GM12878 (cell line): ENCODE measurements at regions not wholly inside any gene's neighbourhood (a gene's known extent, or its start where the extent isn't known, plus 50 kb on each side); places are given as distances from the start of the nearest gene placed in this dataset.

Experiments used
- ATAC-seq: fragments of 200-7000 bp; cut with Tn5 transposase; 3 replicates; pipeline ENCODE4 v1.9.1; 2020; ENCODE audit warnings: mild to moderate bottlenecking, moderate library complexity
- BruUV-seq: library from RNA; stranded (reverse); fragments of 400-500 nt; replicated peaks from 2 replicates; lab custom pipeline; 2021; lab: Mats Ljungman, UMichigan
- CTCF ChIA-PET: fragments of 300-600 bp; sonication (Branson Sonifier 250); formaldehyde crosslinking; extraction: SDS; loops from one replicate; lab custom pipeline; 2021; ENCODE audit warnings: inconsistent platforms; lab: Yijun Ruan, JAX
- POLR2A ChIA-PET: fragments of 350-600 bp; formaldehyde crosslinking; extraction: SDS; loops from one replicate; lab custom pipeline; 2021; ENCODE audit warnings: inconsistent platforms; lab: Charles Lee
- RAD21 ChIA-PET: fragments of 300-600 bp; sonication (Branson Sonifier 250); formaldehyde crosslinking; loops from one replicate; lab custom pipeline; 2023; ENCODE audit warnings: antibody characterized with exemption; ENCODE audit not compliant: unreplicated experiment; lab: Charles Lee
- SMC1A ChIA-PET: fragments of 300-600 bp; sonication (Branson Sonifier 250); formaldehyde crosslinking; loops from one replicate; lab custom pipeline; 2023; ENCODE audit not compliant: unreplicated experiment, uncharacterized antibody; lab: Charles Lee
- DNase-seq: peaks from one replicate; pipeline ENCODE4 v3.0.0-alpha.2; 2011; ENCODE audit warnings: low read depth, low spot score
- FAIRE-seq: peaks from 3 replicates; lab custom pipeline; 2011; peaks lifted over from hg19 to GRCh38; lab: Jason Lieb, UNC
- H2AFZ ChIP-seq: 2 replicates; pipeline ENCODE4 v1.6.0; 2011; ENCODE audit warnings: low read depth, low read length, control low read depth; ENCODE audit not compliant: control insufficient read depth
- H3K27ac ChIP-seq: 2 replicates; pipeline ENCODE4 v1.5.1; 2011; ENCODE audit warnings: control low read depth; ENCODE audit not compliant: control insufficient read depth, insufficient read depth
- H3K27me3 ChIP-seq, 2 experiments: replicated peaks in 1 of 2; 2 replicates each; pipeline versions ENCODE4 v1.6.0 to v1.6.1; 2011; ENCODE audit warnings: low read length in 1 of 2; ENCODE audit not compliant: control insufficient read depth in 2 of 2, insufficient read depth in 2 of 2
- H3K36me3 ChIP-seq, 2 experiments: 2 replicates each; pipeline ENCODE4 v1.5.1; 2011; ENCODE audit warnings: low read length in 1 of 2; ENCODE audit not compliant: control insufficient read depth in 2 of 2, insufficient read depth in 2 of 2
- H3K4me1 ChIP-seq: 2 replicates; pipeline ENCODE4 v1.6.1; 2011; ENCODE audit warnings: mild to moderate bottlenecking, low read length, moderate library complexity, mixed read lengths; ENCODE audit not compliant: control insufficient read depth, insufficient read depth
- H3K4me2 ChIP-seq: 2 replicates; pipeline ENCODE4 v1.6.0; 2011; ENCODE audit warnings: control low read depth; ENCODE audit not compliant: control insufficient read depth, insufficient read depth
- H3K4me3 ChIP-seq: fragments of 200-600 bp; sonication (generic); 2 replicates; pipeline ENCODE4 v1.5.1; 2016
- H3K79me2 ChIP-seq: 2 replicates; pipeline ENCODE4 v1.6.0; 2011; ENCODE audit warnings: low read length; ENCODE audit not compliant: control insufficient read depth, insufficient read depth
- H3K9ac ChIP-seq: 2 replicates; pipeline ENCODE4 v1.8.0; 2011; ENCODE audit warnings: low read length, control low read depth, mixed read lengths; ENCODE audit not compliant: control insufficient read depth, insufficient read depth
- H3K9me3 ChIP-seq: replicated peaks from 3 replicates; pipeline ENCODE4 v1.5.1; 2011; ENCODE audit warnings: mild to moderate bottlenecking, low read length; ENCODE audit not compliant: control insufficient read depth, insufficient read depth
- H4K20me1 ChIP-seq: 2 replicates; pipeline ENCODE4 v1.6.0; 2011; ENCODE audit not compliant: control insufficient read depth, insufficient read depth
- CEBPB ChIP-seq, 2 experiments: fragments of 150-350 bp in 1 of 2; IDR thresholded peaks; 2 replicates each; pipeline ENCODE4 v1.6.1; 2012 to 2014; ENCODE audit warnings: low read depth in 2 of 2, low read length in 2 of 2, borderline replicate concordance in 1 of 2, inconsistent platforms in 1 of 2
- EZH2 ChIP-seq: IDR thresholded peaks from 2 replicates; pipeline ENCODE4 v1.6.1; 2012; ENCODE audit warnings: low read depth, mild to moderate bottlenecking, control low read depth, inconsistent platforms, low read length, borderline replicate concordance; ENCODE audit not compliant: control insufficient read depth
- NFIC ChIP-seq: IDR thresholded peaks from 2 replicates; pipeline ENCODE4 v1.6.1; 2012; ENCODE audit warnings: low read depth, mild to moderate bottlenecking, inconsistent platforms, low read length, moderate library complexity
- NR2C2 ChIP-seq: IDR thresholded peaks from 2 replicates; pipeline ENCODE4 v1.6.1; 2011; ENCODE audit warnings: borderline replicate concordance, low read depth; ENCODE audit not compliant: control insufficient read depth, insufficient read length
- POLR2AphosphoS2 ChIP-seq: IDR thresholded peaks from 2 replicates; pipeline ENCODE4 v1.6.1; 2011; ENCODE audit warnings: low read depth, mild to moderate bottlenecking, low read length, improper control_type of control experiment, moderate library complexity
- POLR2AphosphoS5 ChIP-seq: IDR thresholded peaks from 2 replicates; pipeline ENCODE4 v1.6.1; 2011; ENCODE audit warnings: mild to moderate bottlenecking, low read length, inconsistent platforms
- POU2F2 ChIP-seq: IDR thresholded peaks from 3 replicates; pipeline ENCODE4 v1.6.1; 2011; ENCODE audit warnings: low read depth, mild to moderate bottlenecking, low read length, borderline replicate concordance
- RELA ChIP-seq: fragments of 450-650 bp; IDR thresholded peaks from 2 replicates; pipeline ENCODE4 v1.8.0; 2014; ENCODE audit warnings: borderline replicate concordance; ENCODE audit not compliant: partially characterized antibody
- SREBF2 ChIP-seq: IDR thresholded peaks from 2 replicates; pipeline ENCODE4 v1.6.1; 2012; ENCODE audit warnings: mild to moderate bottlenecking, low read length
- SRF ChIP-seq, 2 experiments: IDR thresholded peaks; 2 replicates each; pipeline ENCODE4 v1.6.1; 2011; ENCODE audit warnings: low read depth in 2 of 2, low read length in 2 of 2, mild to moderate bottlenecking in 1 of 2, moderate library complexity in 1 of 2
- WGBS: methylation state at CpG from one replicate; pipeline ENCODE4 v1.1.6; 2016; ENCODE audit warnings: low lambda C conversion rate; ENCODE audit not compliant: insufficient replicate concordance, insufficient coverage; ENCODE audit errors: missing lambda C conversion rate; 5-methylcytosine and 5-hydroxymethylcytosine counted together
- in situ Hi-C: fragments of 300-500 bp; cut with MboI; formaldehyde crosslinking; loops from 9 replicates; pipeline ENCODE4 v1.14.3; 2018; ENCODE audit warnings: mixed read lengths
- intact Hi-C: fragments of 100-400 bp; cut with micrococcal nuclease; formaldehyde crosslinking; loops from one replicate; pipeline ENCODE4 v1.14.2; 2022; ENCODE audit not compliant: unreplicated experiment
- TF ChIP-seq, protein P1 (sequence below): IDR thresholded peaks from 2 replicates; pipeline ENCODE4 v1.6.1; 2011; ENCODE audit warnings: low read depth, mild to moderate bottlenecking, low read length, moderate library complexity, borderline replicate concordance; ENCODE audit errors: extremely low read depth
- TF ChIP-seq, protein P2 (sequence below): fragments of 150-350 bp; IDR thresholded peaks from 2 replicates; pipeline ENCODE4 v1.6.1; 2016; ENCODE audit warnings: low read depth, low read length
- TF ChIP-seq, protein P3 (sequence below), 3 experiments: IDR thresholded peaks in 2 of 3; conservative IDR thresholded peaks in 1 of 3; 2 replicates each; pipeline ENCODE4 v1.5.1; 2011; ENCODE audit warnings: low read depth in 3 of 3, low read length in 3 of 3, mild to moderate bottlenecking in 3 of 3, control low read depth in 2 of 3, moderate library complexity in 2 of 3, inconsistent platforms in 1 of 3, mixed read lengths in 1 of 3; ENCODE audit not compliant: control insufficient read depth in 2 of 3, insufficient read depth in 1 of 3; ENCODE audit errors: extremely low read depth in 1 of 3

DNA sequence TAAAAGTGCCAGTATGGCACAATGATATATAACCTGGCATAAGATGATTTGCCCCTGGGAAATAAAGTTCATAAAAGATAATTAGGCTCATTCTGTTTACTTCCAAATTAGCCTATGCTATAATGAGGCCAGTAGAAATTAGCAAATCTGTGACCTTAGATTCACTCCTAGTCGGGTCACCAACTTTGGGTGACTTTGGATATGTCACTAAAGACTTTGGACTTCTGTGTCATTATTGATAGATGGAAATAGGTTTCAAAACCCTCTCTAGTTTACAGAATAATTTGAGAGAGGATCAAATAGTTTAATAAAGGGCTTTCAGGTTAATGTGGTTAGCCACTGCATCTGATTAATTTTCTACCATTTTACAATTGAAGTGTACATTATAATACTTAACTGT lies 1869.3 kb upstream of the FLRT2 start:
- ChIA-PET SMC1A (no interaction called here), RAD21 (no interaction called here), POLR2A (no interaction called here), CTCF (no interaction called here)
- intact Hi-C loops (no loop called here), in situ Hi-C loops (no loop called here)
- TF ChIP-seq POU2F2 (no peak), SRF (IDR thresholded peaks at IDR 0.05; ENCODE audit: low read depth in 2 of 2, low read length in 2 of 2) (no peak), NFIC (no peak), POLR2AphosphoS2 (no peak), NR2C2 (no peak), RELA (no peak), POLR2AphosphoS5 (no peak), CEBPB (IDR thresholded peaks at IDR 0.05; ENCODE audit: borderline replicate concordance in 1 of 2, low read depth in 2 of 2, low read length in 2 of 2) (no peak), EZH2 (no peak), SREBF2 (no peak)
- TF ChIP-seq, protein P1, sequence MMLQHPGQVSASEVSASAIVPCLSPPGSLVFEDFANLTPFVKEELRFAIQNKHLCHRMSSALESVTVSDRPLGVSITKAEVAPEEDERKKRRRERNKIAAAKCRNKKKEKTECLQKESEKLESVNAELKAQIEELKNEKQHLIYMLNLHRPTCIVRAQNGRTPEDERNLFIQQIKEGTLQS: no peak
- TF ChIP-seq, protein P2, sequence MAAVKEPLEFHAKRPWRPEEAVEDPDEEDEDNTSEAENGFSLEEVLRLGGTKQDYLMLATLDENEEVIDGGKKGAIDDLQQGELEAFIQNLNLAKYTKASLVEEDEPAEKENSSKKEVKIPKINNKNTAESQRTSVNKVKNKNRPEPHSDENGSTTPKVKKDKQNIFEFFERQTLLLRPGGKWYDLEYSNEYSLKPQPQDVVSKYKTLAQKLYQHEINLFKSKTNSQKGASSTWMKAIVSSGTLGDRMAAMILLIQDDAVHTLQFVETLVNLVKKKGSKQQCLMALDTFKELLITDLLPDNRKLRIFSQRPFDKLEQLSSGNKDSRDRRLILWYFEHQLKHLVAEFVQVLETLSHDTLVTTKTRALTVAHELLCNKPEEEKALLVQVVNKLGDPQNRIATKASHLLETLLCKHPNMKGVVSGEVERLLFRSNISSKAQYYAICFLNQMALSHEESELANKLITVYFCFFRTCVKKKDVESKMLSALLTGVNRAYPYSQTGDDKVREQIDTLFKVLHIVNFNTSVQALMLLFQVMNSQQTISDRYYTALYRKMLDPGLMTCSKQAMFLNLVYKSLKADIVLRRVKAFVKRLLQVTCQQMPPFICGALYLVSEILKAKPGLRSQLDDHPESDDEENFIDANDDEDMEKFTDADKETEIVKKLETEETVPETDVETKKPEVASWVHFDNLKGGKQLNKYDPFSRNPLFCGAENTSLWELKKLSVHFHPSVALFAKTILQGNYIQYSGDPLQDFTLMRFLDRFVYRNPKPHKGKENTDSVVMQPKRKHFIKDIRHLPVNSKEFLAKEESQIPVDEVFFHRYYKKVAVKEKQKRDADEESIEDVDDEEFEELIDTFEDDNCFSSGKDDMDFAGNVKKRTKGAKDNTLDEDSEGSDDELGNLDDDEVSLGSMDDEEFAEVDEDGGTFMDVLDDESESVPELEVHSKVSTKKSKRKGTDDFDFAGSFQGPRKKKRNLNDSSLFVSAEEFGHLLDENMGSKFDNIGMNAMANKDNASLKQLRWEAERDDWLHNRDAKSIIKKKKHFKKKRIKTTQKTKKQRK: no peak
- TF ChIP-seq, protein P3, sequence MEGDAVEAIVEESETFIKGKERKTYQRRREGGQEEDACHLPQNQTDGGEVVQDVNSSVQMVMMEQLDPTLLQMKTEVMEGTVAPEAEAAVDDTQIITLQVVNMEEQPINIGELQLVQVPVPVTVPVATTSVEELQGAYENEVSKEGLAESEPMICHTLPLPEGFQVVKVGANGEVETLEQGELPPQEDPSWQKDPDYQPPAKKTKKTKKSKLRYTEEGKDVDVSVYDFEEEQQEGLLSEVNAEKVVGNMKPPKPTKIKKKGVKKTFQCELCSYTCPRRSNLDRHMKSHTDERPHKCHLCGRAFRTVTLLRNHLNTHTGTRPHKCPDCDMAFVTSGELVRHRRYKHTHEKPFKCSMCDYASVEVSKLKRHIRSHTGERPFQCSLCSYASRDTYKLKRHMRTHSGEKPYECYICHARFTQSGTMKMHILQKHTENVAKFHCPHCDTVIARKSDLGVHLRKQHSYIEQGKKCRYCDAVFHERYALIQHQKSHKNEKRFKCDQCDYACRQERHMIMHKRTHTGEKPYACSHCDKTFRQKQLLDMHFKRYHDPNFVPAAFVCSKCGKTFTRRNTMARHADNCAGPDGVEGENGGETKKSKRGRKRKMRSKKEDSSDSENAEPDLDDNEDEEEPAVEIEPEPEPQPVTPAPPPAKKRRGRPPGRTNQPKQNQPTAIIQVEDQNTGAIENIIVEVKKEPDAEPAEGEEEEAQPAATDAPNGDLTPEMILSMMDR (IDR thresholded peaks at IDR 0.05 in 2 of 3, conservative IDR thresholded peaks at IDR 0.05 in 1 of 3; ENCODE audit: control insufficient read depth in 2 of 3, extremely low read depth in 1 of 3, insufficient read depth in 1 of 3, low read depth in 3 of 3, low read length in 3 of 3): no peak
- H3K9me3 ChIP-seq: no peaks in the 10 kb centered on the region
- no peaks in the 10 kb centered on the region for H4K20me1 ChIP-seq
- H3K4me1 ChIP-seq: no peaks in the 10 kb centered on the region
- WGBS: 0% methylated on average over 1 of the region's 1 CpG
- no peak for ATAC-seq
- H3K36me3 ChIP-seq: no peaks in the 10 kb centered on the region
- H3K79me2 ChIP-seq: no peaks in the 10 kb centered on the region
- no peak overlapping the region for H3K9ac ChIP-seq
- H3K27me3 ChIP-seq: no peaks in the 10 kb centered on the region
- no peak overlapping the region for H3K4me2 ChIP-seq
- no peak for DNase-seq
- no TSS peak for BruUV-seq
- no peak overlapping the region for H2AFZ ChIP-seq
- FAIRE-seq: no peak
- no peak overlapping the region for H3K4me3 ChIP-seq
- no peak overlapping the region for H3K27ac ChIP-seq
